ENCODE measurements at regions not wholly inside any gene's neighbourhood (a gene's known extent, or its start where the extent isn't known, plus 50 kb on each side); places are given as distances from the start of the nearest gene placed in this dataset.
"Not testable (repeated sequence)": the region's sequence is repeated elsewhere in the genome, so short reads cannot be mapped to it uniquely, and the experiment has no call there.

GRCh38 chr9:15032860-15033259 lies 122.6 kb upstream of the FREM1 start:
- no peak for DNase-seq

DNA sequence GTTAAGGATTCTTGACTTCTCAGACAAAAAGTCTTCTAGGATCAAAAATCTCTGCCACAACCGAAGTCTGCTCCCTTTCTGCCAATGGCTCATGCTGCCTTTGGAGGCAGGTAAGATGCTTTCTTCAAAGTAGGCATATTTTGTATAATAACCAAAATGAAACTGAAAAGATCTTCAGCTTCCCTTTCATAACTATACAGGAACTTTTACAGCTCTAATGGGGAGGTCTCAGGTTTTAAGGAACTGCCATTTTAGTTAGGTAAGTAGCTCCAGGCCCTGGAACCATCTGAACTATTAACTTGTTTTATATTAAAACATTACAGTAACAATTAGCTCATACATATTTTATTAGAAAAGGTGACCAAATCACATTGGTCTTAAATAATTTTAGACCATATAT lies 110.9 kb upstream of the FREM1 start:
- DNase-seq = no peak

DNA sequence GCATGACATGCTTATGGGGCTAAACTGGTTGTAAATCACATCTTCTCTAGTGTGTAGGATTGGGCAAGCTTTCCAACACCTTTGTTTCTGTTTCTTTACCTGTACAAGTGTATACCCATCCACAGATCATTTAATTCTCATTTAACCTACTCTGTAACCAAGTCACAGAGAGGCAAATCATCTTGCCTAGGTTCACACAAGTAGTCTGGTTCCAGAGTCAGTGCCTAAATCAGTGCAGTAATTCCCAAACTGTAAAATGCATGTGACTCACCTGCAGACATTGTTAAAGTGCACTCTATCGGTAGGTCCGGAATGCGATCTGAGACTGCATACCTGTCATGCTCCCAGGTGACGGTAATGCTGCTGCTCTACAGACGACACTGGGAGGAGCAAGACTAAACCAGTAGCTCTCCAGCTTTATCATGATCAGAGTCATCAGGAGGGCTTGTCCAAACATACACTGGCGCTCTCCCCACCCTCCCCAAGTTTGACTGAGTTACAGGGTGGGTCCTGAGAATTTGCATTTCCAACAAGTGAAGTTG lies 107.9 kb upstream of the FREM1 start:
- no peak for DNase-seq

GRCh38 chr9:15010581-15010980 lies 100.4 kb upstream of the FREM1 start:
- no peak for DNase-seq

- no peak for DNase-seq
These were observed 97.5 kb upstream of the FREM1 start for GRCh38 chr9:15007698-15008097.

DNA sequence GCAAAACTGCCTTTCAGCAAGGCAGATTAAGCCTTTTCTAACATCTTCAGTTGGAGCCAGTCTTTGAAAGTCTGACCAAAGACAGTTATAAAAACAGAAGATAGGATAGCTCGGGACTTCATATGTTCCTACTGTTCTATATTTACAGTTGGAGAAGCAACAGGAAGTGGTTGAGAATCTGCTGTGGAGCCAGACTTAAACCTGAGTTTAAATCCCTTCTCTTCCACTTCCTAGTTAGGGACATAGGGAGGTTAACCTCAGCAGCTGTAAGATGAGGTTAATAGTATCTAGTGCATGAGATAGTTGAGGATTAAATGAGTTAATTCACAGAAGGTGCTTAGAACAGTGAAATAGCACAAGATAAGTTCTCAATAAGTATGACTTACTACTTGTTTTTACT lies 84.5 kb upstream of the FREM1 start:
- DNase-seq = no peak

DNA sequence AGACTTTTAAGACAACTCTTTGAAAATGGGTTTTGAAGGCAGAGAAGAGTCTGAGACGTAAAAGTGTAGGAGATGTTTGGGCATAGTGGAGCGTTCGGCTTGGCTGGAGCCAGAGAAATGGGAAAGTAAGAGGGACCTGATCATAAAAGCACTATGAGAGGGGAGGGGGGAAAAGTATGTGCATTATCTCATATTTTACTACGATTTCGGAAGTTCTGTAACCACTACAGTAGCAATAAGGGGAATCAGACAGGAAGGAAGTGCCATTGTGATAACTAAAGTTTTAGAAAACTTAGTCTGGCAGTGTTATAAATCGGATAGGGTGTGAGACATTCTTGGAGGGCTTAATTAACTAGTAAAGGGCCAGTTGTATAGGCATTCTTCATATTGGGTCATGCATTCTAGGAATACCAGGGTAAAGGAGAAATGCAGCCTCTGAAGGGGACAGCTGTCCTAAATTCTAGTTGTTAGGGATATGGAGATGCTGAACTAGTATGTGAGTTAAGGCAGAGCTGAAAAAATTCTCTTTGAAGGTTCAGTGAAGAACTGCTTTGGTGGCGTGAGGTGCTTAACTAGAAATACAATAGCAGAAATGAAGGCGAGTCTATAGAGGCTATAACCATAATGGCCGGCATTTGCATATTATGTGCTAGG lies 83.8 kb upstream of the FREM1 start:
- no peak for DNase-seq

DNA sequence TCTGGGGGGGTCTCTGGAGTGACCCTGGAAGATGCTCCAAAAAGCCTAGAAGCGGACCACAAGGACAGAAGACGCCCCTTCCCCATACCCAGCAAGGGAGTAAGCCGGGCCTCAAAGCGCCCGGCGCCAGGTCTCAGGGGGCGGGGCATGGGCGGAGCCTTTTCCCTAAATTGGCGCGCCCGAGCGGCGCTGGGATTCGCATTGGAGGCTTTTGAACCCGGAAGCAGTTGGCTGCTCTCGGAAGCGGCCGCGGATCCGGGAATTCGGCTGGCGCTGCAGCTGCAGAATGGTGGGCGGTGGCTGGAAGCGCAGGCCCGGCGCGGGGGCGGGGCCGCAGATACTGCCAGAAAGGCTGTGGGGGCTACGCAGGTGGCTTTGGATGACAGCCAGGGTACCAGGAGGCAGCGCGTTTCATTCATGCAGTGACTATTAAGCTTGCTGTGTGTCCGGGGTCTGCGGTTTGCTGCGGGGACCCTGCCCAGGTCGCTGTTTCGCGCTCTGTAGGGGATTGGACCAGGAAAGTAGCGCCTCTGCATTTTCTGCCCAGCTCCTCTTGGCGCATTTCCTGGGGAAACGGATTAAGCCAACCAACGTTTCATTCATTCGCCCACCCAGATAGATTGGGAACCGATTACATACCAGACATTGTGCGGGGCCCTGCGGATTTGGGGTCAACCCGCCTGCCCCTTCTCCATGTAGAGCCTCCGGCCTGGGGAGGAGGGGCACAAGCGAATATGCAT lies 83.0 kb upstream of the FREM1 start:
- DNase-seq = peak; percentile 96

DNA sequence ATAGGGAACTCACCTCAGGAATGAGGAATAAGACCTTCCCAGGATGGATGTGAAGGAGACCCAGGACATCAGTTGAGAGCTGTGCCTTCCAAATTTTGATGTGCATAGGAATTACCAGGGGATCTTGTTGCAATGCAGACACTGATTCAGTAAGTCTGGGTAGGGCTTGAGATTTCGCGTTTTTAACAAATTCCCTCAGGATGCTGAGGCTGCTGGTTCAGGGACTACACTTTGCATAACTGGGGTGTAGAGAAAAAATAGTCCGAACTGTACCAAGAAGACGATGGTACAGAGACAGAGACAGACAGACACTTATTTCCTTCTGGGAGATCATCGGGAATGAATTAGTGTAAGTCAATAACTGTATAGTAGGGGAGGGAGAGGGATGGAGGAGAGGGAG lies 82.3 kb upstream of the FREM1 start:
- DNase-seq = no peak

DNA sequence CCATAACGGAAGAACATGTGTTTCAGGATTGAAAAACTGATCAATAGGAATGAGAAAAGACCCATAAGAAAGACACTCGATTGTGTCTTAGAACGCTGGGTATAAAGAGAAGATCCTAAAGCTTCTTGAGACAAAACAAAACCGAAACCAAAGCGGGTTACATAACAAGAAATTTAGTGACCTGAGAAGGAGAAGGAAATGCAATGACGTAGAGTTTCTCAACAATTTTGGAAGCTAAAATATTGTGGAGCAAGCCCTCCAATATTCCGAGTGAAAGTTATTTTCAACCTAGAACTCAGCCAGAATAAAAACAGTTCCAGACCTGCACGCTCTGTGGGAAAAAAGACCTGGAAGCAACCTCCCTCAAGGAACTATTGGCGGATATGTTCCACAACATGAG lies 81.9 kb upstream of the FREM1 start:
- peak; percentile 37 for DNase-seq

- DNase-seq = not testable (repeated sequence)
These were observed 80.4 kb upstream of the FREM1 start for GRCh38 chr9:14990647-14991046.

- no peak for DNase-seq
These were observed 79.6 kb upstream of the FREM1 start for GRCh38 chr9:14989811-14990210.

GRCh38 chr9:14989336-14989735 lies 79.1 kb upstream of the FREM1 start:
- not testable (repeated sequence) for DNase-seq

GRCh38 chr9:14987858-14988257 lies 77.6 kb upstream of the FREM1 start:
- no peak for DNase-seq

DNA sequence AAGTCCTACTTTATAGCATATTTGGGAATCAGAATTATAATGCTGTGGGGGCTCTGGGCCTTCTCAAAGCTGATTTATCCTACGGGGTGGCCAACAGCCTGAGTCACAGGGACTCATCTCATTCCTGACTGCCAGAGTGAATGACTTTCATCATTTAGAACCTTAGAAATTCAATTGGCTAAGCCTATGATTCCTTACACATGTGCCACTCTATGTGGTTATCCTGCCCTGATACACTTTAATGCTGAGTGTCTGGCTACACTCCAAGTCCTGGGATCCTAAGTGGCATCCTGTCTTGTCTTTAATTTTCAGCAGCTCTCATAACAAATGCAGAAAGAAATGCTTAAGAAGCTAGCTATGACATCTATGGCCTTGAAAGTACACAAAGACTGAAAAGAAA lies 75.2 kb upstream of the FREM1 start:
- DNase-seq = no peak

- DNase-seq = no peak
These were observed 73.4 kb upstream of the FREM1 start for GRCh38 chr9:14983599-14983998.

- no peak for DNase-seq
These were observed 71.2 kb upstream of the FREM1 start for GRCh38 chr9:14981291-14981950.

DNA sequence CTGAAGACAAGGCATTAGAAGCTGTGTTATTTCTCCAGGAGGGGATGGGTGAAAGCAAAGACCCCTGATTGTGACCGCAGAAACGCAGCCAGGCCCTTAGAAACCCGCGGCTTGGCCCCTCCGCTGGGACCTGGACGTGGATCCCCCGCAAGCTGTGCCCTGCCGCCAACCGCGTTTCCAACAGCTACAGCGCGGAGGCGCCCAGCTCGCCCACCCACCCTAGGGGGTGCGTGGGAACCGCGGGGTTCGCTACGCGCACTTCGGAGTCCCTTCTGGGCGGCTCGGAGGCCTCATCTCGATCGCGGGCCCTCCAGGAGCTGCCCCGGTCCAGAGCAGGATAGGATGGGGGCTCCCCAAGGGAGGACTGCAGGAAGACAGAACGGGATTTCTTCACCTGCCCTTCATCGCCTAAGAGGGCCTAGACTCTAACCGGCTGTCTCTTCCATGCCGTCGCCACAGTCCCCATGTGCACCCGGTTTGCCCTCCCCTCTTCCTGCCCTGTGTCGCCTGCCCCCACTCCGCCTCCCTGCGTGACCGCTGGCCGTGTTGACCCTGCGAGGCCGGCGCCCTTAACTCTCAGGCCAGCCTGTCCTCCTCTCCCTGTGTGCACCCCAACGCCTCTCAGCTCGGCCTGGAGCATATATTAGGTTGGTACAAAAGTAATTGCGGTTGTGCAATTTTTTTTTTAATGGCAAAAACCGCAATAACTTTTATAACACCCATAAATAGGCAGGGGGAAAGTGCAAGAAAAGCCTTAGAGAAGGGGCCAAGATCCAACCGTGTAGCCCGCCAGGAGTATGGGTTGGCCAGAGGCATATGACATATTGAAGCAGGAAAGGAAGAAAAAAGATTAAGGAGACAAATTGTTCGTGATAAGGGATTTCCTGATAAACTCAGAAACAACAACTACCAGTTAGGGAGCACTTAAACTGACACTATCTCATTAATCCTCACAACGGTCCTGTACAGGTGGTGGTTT lies 68.1 kb upstream of the FREM1 start:
- DNase-seq = no peak

DNA sequence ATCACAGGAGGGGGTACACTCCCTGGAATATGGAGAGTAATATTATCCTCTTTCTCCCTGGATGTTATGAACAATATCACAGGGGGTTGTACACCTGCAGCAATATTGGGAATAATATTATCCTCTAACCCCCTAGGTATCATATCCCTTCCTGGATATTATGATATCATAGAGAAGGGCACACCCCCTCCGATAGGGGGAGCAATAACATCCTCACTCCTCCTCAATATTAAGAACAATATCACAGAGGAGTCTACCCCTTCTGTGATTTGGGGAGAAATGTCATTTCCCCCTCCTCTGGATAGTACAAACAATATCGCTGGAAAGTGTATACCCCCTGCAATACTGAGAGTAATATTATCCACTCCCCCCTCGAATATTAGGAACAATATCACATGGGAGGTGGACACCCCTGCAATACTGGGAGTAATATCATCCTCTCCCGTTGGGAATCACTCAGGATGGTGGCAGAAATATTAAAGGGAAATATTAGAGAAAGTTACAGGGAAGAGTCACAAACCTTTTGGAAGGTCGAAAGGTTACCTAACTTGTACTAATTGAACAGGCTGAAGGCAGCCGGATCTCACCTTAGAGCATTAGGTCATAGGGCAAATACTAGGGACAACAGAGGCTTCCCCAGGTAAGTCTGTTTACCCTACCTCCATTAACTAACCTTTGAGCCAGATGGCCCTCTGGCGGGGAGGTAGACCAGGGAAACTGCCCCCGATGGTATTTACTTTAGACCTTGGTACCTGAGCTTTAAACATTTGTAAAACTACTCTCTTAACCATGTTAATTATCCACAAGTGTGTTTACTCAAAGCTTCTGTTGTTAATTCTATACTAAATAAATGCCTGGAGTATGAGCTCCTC lies 57.5 kb upstream of the FREM1 start:
- DNase-seq = no peak

DNA sequence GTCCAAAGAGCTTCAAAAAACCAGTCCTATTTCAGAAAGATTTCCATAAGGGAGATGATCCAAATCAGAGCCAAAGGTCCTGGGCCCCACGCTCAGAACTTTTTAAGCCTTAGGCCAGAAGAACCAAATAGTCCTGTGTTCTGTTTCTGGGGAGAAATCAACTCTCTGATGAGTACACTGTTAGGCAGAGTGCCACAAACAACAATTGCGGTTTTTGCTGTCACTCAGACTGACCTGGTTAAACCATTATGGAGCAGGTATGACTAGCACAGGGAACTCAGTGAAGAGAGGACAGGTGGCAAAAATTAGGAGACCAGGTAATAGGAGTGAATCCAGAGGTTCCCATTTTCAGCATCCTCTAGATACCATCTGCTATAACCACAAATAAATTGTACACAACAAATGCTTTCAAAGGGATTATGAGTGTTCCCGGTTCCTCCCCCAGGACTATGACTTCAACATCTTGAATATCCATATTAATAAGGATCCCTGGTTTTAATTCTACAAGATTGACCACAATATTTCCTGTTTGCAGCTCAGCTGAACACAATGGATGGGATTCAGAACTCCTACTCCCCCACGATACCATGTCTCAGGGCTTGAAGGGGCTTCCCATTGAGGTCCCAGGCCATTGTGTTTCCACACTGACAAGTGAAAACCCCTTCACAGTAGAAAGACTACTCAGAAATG lies 52.1 kb upstream of the FREM1 start:
- DNase-seq = no peak
